Panc1 (cell line): ENCODE measurements at regions not wholly inside any gene's neighbourhood (a gene's known extent, or its start where the extent isn't known, plus 50 kb on each side); places are given as distances from the start of the nearest gene placed in this dataset.

Experiments
- ATAC-seq: fragments of 200-7000 bp; cut with Tn5 transposase; 2 replicates; pipeline ENCODE4 v1.9.1; 2020; ENCODE audit warnings: mild to moderate bottlenecking, moderate library complexity
- BruUV-seq: library from RNA; stranded (reverse); fragments of 400-500 nt; replicated peaks from 2 replicates; lab custom pipeline; 2021; lab: Mats Ljungman, UMichigan
- CTCF ChIA-PET: fragments of 300-600 bp; sonication (Branson Sonifier 250); formaldehyde crosslinking; loops from one replicate; lab custom pipeline; 2022; ENCODE audit warnings: antibody characterized with exemption; lab: Charles Lee
- POLR2A ChIA-PET: fragments of 300-600 bp; sonication (Branson Sonifier 250); formaldehyde crosslinking; loops from one replicate; lab custom pipeline; 2022; ENCODE audit warnings: antibody characterized with exemption; lab: Charles Lee
- DNase-seq: peaks from one replicate; pipeline ENCODE4 v3.0.0-alpha.2; 2010; ENCODE audit warnings: low read depth, low spot score
- H3K27ac ChIP-seq: 2 replicates; pipeline ENCODE4 v1.5.1; 2011; ENCODE audit warnings: mild to moderate bottlenecking, low read length, inconsistent platforms
- H3K27me3 ChIP-seq: fragments of 200-500 bp; sonication (Bioruptor generic); 2 replicates; pipeline ENCODE4 v1.6.0; 2014; ENCODE audit warnings: low read length, inconsistent platforms; ENCODE audit not compliant: control insufficient read depth, insufficient read depth
- H3K36me3 ChIP-seq: fragments of 200-500 bp; sonication (Bioruptor generic); 2 replicates; pipeline ENCODE4 v1.5.1; 2014; ENCODE audit warnings: inconsistent platforms, mild to moderate bottlenecking, low read length, moderate library complexity; ENCODE audit not compliant: control insufficient read depth, insufficient read depth
- H3K4me1 ChIP-seq: 2 replicates; pipeline ENCODE4 v1.5.1; 2011; ENCODE audit warnings: inconsistent platforms, mild to moderate bottlenecking, low read length, moderate library complexity; ENCODE audit not compliant: control insufficient read depth, insufficient read depth
- H3K4me3 ChIP-seq, 2 experiments: 2 replicates each; pipeline ENCODE4 v1.5.1; 2011 to 2012; ENCODE audit warnings: low read depth in 2 of 2, low read length in 2 of 2, mild to moderate bottlenecking in 2 of 2, inconsistent platforms in 1 of 2, moderate library complexity in 1 of 2
- H3K9me3 ChIP-seq: fragments of 200-500 bp; sonication (Bioruptor generic); 2 replicates; pipeline ENCODE4 v1.5.1; 2014; ENCODE audit warnings: low read depth, mild to moderate bottlenecking, inconsistent platforms, low read length, moderate library complexity; ENCODE audit not compliant: control insufficient read depth, insufficient read depth
- POLR2AphosphoS5 ChIP-seq: IDR thresholded peaks from 2 replicates; pipeline ENCODE4 v1.6.1; 2012; ENCODE audit warnings: mild to moderate bottlenecking, low read depth, low read length, moderate library complexity
- SIN3A ChIP-seq: IDR thresholded peaks from 2 replicates; pipeline ENCODE4 v1.6.1; 2012; ENCODE audit warnings: low read depth, mild to moderate bottlenecking, low read length, moderate library complexity, borderline replicate concordance; ENCODE audit not compliant: insufficient read depth
- TCF7L2 ChIP-seq: IDR thresholded peaks from 2 replicates; pipeline ENCODE4 v1.6.1; 2011; ENCODE audit warnings: mild to moderate bottlenecking, low read depth, low read length, inconsistent platforms
- in situ Hi-C: cut with HindIII; loops from 2 replicates; pipeline ENCODE4 v1.10.0; 2016; ENCODE audit warnings: low sequenced_read_pairs, low pct_unique_long_range_greater_than_20kb
- intact Hi-C: fragments of 100-400 bp; cut with micrococcal nuclease; formaldehyde crosslinking; loops from one replicate; pipeline ENCODE4 v1.10.0; 2022; ENCODE audit not compliant: unreplicated experiment
- TF ChIP-seq, protein P1 (sequence below), 2 experiments: IDR thresholded peaks; 2 replicates each; pipeline ENCODE4 v1.6.1; 2011 to 2012; ENCODE audit warnings: low read depth in 2 of 2, control low read depth in 1 of 2, low read length in 1 of 2, mild to moderate bottlenecking in 1 of 2, moderate library complexity in 1 of 2; ENCODE audit not compliant: insufficient read depth in 1 of 2
- TF ChIP-seq, protein P2 (sequence below): fragments of 450-650 bp; IDR thresholded peaks from 2 replicates; pipeline ENCODE4 v1.5.1; 2017; ENCODE audit warnings: mild to moderate bottlenecking

DNA sequence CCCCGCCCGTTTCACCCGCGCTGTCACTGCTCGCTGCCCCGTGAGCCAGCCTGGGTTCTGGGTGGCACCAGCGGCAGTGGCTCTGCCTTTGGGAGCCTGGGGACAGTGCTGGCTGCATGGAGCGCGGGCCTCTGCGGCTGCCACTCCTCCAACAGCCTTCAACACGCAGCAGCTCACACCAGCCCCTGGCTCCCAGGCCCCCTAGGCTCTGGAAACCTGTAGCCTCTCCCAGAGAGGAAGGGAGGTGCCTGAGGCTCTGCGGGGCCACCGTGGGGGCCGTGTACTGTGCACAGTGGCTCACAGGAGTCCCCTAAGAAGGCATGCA, 163.9 kb upstream of the AFDN start:
- no peaks in the 10 kb centered on the region for H3K36me3 ChIP-seq
- H3K4me3 ChIP-seq = no peak overlapping the region
- no peaks in the 10 kb centered on the region for H3K27me3 ChIP-seq
- no peaks in the 10 kb centered on the region for H3K9me3 ChIP-seq
- H3K4me1 ChIP-seq = no peaks in the 10 kb centered on the region
- POLR2A ChIA-PET = no interaction called here
- DNase-seq = no peak
- TF ChIP-seq, protein P1, sequence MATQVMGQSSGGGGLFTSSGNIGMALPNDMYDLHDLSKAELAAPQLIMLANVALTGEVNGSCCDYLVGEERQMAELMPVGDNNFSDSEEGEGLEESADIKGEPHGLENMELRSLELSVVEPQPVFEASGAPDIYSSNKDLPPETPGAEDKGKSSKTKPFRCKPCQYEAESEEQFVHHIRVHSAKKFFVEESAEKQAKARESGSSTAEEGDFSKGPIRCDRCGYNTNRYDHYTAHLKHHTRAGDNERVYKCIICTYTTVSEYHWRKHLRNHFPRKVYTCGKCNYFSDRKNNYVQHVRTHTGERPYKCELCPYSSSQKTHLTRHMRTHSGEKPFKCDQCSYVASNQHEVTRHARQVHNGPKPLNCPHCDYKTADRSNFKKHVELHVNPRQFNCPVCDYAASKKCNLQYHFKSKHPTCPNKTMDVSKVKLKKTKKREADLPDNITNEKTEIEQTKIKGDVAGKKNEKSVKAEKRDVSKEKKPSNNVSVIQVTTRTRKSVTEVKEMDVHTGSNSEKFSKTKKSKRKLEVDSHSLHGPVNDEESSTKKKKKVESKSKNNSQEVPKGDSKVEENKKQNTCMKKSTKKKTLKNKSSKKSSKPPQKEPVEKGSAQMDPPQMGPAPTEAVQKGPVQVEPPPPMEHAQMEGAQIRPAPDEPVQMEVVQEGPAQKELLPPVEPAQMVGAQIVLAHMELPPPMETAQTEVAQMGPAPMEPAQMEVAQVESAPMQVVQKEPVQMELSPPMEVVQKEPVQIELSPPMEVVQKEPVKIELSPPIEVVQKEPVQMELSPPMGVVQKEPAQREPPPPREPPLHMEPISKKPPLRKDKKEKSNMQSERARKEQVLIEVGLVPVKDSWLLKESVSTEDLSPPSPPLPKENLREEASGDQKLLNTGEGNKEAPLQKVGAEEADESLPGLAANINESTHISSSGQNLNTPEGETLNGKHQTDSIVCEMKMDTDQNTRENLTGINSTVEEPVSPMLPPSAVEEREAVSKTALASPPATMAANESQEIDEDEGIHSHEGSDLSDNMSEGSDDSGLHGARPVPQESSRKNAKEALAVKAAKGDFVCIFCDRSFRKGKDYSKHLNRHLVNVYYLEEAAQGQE (IDR thresholded peaks at IDR 0.05; ENCODE audit: insufficient read depth in 1 of 2, low read depth in 2 of 2, low read length in 1 of 2) = no peak
- TF ChIP-seq, protein P2, sequence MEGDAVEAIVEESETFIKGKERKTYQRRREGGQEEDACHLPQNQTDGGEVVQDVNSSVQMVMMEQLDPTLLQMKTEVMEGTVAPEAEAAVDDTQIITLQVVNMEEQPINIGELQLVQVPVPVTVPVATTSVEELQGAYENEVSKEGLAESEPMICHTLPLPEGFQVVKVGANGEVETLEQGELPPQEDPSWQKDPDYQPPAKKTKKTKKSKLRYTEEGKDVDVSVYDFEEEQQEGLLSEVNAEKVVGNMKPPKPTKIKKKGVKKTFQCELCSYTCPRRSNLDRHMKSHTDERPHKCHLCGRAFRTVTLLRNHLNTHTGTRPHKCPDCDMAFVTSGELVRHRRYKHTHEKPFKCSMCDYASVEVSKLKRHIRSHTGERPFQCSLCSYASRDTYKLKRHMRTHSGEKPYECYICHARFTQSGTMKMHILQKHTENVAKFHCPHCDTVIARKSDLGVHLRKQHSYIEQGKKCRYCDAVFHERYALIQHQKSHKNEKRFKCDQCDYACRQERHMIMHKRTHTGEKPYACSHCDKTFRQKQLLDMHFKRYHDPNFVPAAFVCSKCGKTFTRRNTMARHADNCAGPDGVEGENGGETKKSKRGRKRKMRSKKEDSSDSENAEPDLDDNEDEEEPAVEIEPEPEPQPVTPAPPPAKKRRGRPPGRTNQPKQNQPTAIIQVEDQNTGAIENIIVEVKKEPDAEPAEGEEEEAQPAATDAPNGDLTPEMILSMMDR = no peak
- TF ChIP-seq POLR2AphosphoS5 (no peak), TCF7L2 (no peak), SIN3A (no peak)
- intact Hi-C loops (no loop called here), in situ Hi-C loops (no loop called here)
- CTCF ChIA-PET = no interaction called here
- ATAC-seq = no peak
- no TSS peak for BruUV-seq
- no peak overlapping the region for H3K27ac ChIP-seq

DNA sequence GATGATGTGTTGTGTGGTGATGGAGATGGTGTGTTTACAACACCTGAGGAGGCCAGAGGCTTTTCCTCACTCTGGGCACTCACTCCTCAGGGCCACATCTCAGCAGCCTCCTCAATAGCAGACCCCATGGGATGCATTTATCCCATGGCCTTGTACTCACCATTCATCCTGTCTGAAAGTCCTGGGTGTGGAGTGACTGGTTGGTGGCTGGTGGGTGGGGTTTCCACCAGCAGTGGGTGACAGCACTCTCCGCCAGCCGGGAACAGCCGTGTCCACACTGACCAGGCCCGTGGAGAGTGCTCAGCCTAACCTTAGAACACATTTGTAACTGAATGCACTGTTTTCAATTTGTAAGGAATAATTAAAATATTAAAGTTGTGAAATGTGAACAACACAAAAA, 163.4 kb upstream of the AFDN start:
- intact Hi-C loops = no loop called here
- no TSS peak for BruUV-seq
- H3K4me1 ChIP-seq = no peaks in the 10 kb centered on the region
- H3K36me3 ChIP-seq = no peaks in the 10 kb centered on the region
- H3K27me3 ChIP-seq = no peaks in the 10 kb centered on the region
- ATAC-seq (no peak), DNase-seq (no peak)
- CTCF ChIA-PET = no interaction called here
- H3K27ac ChIP-seq = no peak overlapping the region
- H3K4me3 ChIP-seq = no peak overlapping the region
- H3K9me3 ChIP-seq = no peaks in the 10 kb centered on the region
- POLR2A ChIA-PET = no interaction called here
- TF ChIP-seq, protein P2 = no peak
- no peak for TF ChIP-seq POLR2AphosphoS5
- in situ Hi-C loops = no loop called here
